HFF-Myc (cell line): ENCODE measurements at regions not wholly inside any gene's neighbourhood (a gene's known extent, or its start where the extent isn't known, plus 50 kb on each side); places are given as distances from the start of the nearest gene placed in this dataset.

ENCODE experiments used
- DNase-seq: peaks from one replicate; pipeline ENCODE4 v3.0.0-alpha.2; 2011; ENCODE audit warnings: low read depth; ENCODE audit errors: extremely low read depth
- H3K4me3 ChIP-seq: replicated peaks from 2 replicates; pipeline ENCODE4 v1.5.1; 2011; ENCODE audit warnings: low read depth, mild to moderate bottlenecking, control low read depth, low read length
- CTCF ChIP-seq: IDR thresholded peaks from 2 replicates; pipeline ENCODE4 v1.5.1; 2012; ENCODE audit warnings: mild to moderate bottlenecking, low read depth, low read length, control low read depth; ENCODE audit errors: missing control alignments

- H3K4me3 ChIP-seq = no peak overlapping the region
- DNase-seq = no peak
- TF ChIP-seq CTCF = no peak
Observed at GRCh38 chr9:13716090-13716489, 436.6 kb upstream of the MPDZ start.

DNA sequence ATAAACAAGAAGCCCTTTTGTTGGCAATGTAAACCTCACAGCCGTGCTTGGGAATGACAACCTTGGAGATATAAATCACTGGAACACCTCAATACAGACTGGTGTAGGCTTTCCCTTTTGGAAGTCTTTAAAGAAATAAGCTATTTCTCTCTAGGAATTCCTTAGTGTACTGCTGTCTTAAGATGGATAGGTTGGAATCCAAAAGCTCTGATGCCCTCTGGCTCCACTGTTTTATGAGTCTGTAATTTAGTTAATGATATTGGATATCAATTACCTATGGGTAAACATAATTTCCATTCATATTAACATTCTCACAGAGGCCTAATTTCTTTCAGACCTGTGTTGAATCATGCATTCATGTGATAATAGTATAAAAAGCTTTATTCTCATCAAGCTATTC lies 435.9 kb upstream of the MPDZ start:
- TF ChIP-seq CTCF = no peak
- no peak for DNase-seq
- no peak overlapping the region for H3K4me3 ChIP-seq

DNA sequence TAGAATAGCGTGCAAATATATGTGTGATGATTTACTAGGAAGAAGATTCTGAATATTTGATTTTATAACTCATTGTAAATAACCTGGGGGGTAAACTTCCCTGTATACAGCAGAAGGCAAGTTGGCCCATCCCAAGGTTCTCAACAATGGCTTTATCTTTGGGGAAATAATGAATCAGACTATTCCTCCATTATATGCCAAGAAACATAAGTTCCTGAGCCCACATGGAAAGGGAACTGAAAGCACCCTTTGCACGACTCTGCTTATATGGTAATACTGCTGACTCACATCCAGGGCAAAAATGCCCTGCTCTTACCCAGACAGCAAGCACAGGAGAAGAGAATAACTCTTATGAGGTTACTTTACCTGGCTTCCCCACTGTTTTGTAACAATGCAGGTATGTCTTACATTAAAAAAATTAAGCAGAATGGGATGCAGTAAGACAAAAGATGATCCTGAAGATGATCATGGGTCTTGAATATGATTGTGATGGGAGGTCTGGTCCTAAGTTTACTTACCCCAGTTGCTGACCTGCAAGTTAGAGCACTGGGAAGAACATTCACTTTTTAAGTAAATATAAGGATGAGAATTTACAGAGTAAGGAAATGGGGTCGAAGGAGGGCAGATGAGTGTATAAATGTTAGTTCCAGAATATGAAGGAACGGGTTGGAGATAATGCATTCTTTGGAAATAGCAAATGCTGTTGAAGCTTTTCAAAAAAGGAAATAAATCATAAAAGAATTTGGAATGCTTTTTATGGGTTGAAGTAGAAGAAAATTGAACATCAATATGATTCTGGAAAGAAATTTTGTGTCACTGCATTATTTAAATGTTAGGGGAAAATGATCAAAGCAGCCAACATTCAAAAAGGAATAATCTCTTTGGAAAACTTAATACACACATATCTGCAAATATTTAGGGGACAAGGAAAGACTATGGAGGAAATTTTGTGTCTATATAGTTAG lies 428.4 kb upstream of the MPDZ start:
- TF ChIP-seq CTCF = no peak
- H3K4me3 ChIP-seq = no peak overlapping the region
- no peak for DNase-seq

- no peak overlapping the region for H3K4me3 ChIP-seq
- TF ChIP-seq CTCF = no peak
- no peak for DNase-seq
Observed at GRCh38 chr9:13705918-13706317, 426.4 kb upstream of the MPDZ start.

- no peak overlapping the region for H3K4me3 ChIP-seq
- DNase-seq = no peak
- no peak for TF ChIP-seq CTCF
Observed at GRCh38 chr9:13705373-13705772, 425.9 kb upstream of the MPDZ start.

DNA sequence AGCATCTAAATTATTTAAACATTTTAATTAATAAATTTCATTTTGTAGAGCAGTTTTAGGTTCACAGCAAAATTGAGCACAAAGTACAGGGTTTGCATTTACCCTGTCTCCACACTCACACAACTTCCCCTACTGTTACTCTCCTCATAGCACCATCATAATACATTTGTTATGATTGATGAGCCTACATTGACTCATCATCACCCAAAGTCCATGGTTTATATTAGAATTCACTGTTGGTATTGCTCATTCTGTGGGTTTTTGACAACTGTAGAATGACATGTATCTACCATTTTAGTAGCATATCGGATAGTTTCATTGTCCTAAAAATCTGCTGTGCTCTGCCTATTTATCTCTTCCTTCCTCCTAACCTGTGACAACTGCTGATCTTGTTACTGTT lies 411.1 kb upstream of the MPDZ start:
- no peak overlapping the region for H3K4me3 ChIP-seq
- no peak for TF ChIP-seq CTCF
- DNase-seq = no peak
